ENCODE measurements at regions not wholly inside any gene's neighbourhood (a gene's known extent, or its start where the extent isn't known, plus 50 kb on each side); places are given as distances from the start of the nearest gene placed in this dataset.

DNA sequence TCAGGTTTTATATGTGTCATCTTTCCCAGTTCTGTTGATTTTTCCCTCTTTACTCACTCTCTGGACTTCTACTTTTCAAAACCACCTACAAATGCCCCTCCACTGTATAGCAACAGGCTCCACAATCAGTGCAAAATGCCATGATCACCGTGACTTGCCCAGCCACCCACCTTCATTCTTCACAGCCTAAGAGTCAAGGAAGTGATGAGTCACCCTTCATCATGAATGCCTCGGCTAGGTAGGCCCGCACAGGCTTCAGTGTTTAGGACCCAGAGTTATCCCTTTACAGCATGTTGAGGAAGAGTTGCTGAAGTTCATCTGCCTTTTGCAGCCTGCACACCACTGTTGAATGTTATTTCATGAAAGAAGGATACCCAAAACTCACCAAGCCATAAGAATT is 158.6 kb downstream of the PMP22 start:
- no peaks in the 10 kb centered on the region for H3K36me3 Mint-ChIP-seq (ENCODE audit: unreplicated experiment)
- H3K27me3 Mint-ChIP-seq (ENCODE audit: unreplicated experiment): no peaks in the 10 kb centered on the region
- no peaks in the 10 kb centered on the region for H3K9me3 Mint-ChIP-seq (ENCODE audit: unreplicated experiment)
- TF ChIP-seq, protein P1, sequence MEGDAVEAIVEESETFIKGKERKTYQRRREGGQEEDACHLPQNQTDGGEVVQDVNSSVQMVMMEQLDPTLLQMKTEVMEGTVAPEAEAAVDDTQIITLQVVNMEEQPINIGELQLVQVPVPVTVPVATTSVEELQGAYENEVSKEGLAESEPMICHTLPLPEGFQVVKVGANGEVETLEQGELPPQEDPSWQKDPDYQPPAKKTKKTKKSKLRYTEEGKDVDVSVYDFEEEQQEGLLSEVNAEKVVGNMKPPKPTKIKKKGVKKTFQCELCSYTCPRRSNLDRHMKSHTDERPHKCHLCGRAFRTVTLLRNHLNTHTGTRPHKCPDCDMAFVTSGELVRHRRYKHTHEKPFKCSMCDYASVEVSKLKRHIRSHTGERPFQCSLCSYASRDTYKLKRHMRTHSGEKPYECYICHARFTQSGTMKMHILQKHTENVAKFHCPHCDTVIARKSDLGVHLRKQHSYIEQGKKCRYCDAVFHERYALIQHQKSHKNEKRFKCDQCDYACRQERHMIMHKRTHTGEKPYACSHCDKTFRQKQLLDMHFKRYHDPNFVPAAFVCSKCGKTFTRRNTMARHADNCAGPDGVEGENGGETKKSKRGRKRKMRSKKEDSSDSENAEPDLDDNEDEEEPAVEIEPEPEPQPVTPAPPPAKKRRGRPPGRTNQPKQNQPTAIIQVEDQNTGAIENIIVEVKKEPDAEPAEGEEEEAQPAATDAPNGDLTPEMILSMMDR (IDR thresholded peaks at IDR 0.05; ENCODE audit: partially characterized antibody, unreplicated experiment): no peak
- H3K27ac Mint-ChIP-seq (ENCODE audit: unreplicated experiment): no peak overlapping the region
- no peak overlapping the region for H3K4me3 Mint-ChIP-seq (ENCODE audit: unreplicated experiment)
- no peaks in the 10 kb centered on the region for H3K4me1 Mint-ChIP-seq (ENCODE audit: low read depth, unreplicated experiment)
- no peak for DNase-seq

DNA sequence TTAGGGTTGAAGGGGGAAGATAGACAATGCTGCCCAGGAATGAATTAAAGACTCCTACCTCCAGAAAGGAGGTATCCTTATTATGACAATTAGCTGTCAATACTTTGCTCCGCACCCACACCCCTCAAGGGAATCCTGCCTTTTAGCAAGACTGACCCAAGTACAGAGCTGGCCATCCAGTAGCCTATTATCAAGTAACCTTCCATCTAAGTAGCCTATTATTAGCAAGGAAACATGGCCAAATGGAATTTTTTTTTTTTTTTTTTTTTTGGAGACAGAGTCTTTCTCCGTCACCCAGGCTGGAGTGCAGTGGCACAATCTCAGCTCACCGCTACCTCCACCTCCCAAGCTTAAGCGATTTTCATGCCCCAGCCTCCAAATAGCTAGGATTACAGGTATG is 161.3 kb downstream of the PMP22 start:
- Mint-ChIP-seq H3K27me3 (ENCODE audit: unreplicated experiment) (no peaks in the 10 kb centered on the region), H3K36me3 (ENCODE audit: unreplicated experiment) (no peaks in the 10 kb centered on the region), H3K4me1 (ENCODE audit: low read depth, unreplicated experiment) (no peaks in the 10 kb centered on the region), H3K27ac (ENCODE audit: unreplicated experiment) (no peak overlapping the region), H3K4me3 (ENCODE audit: unreplicated experiment) (no peak overlapping the region), H3K9me3 (ENCODE audit: unreplicated experiment) (no peaks in the 10 kb centered on the region)
- DNase-seq: no peak
- TF ChIP-seq, protein P1 (IDR thresholded peaks at IDR 0.05; ENCODE audit: partially characterized antibody, unreplicated experiment): no peak

GRCh38 chr17:15101175-15101574 is 164.0 kb downstream of the PMP22 start:
- Mint-ChIP-seq H3K36me3 (ENCODE audit: unreplicated experiment) (no peaks in the 10 kb centered on the region), H3K27me3 (ENCODE audit: unreplicated experiment) (no peaks in the 10 kb centered on the region), H3K9me3 (ENCODE audit: unreplicated experiment) (no peaks in the 10 kb centered on the region), H3K27ac (ENCODE audit: unreplicated experiment) (no peak overlapping the region), H3K4me1 (ENCODE audit: low read depth, unreplicated experiment) (no peaks in the 10 kb centered on the region), H3K4me3 (ENCODE audit: unreplicated experiment) (no peak overlapping the region)
- TF ChIP-seq, protein P1 (IDR thresholded peaks at IDR 0.05; ENCODE audit: partially characterized antibody, unreplicated experiment): no peak
- no peak for DNase-seq

DNA sequence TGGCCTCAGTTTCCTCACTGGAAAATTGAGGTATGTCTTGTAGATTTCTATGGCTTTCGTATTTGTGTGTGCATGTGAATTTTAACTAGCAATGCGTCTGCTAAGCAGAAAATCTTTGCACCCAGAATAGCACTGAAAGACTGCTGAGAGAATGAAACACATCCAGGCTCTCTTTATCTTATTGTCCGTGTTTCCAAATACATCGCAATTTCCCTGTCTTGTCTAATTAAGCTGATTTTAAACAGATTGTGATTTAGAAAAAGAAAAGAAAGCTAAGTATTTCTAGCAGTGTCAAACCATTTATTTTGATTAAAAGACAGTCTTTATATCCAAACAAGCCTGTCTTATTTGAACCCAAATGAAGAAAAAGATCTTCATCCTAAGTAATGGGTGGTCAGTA is 168.6 kb downstream of the PMP22 start:
- Mint-ChIP-seq H3K27me3 (ENCODE audit: unreplicated experiment) (no peaks in the 10 kb centered on the region), H3K9me3 (ENCODE audit: unreplicated experiment) (no peaks in the 10 kb centered on the region), H3K4me1 (ENCODE audit: low read depth, unreplicated experiment) (no peaks in the 10 kb centered on the region), H3K27ac (ENCODE audit: unreplicated experiment) (no peak overlapping the region), H3K36me3 (ENCODE audit: unreplicated experiment) (no peaks in the 10 kb centered on the region), H3K4me3 (ENCODE audit: unreplicated experiment) (no peak overlapping the region)
- DNase-seq: no peak
- TF ChIP-seq, protein P1 (IDR thresholded peaks at IDR 0.05; ENCODE audit: partially characterized antibody, unreplicated experiment): no peak

GRCh38 chr17:15095935-15096334 is 169.2 kb downstream of the PMP22 start:
- no peak overlapping the region for H3K4me3 Mint-ChIP-seq (ENCODE audit: unreplicated experiment)
- TF ChIP-seq, protein P1 (IDR thresholded peaks at IDR 0.05; ENCODE audit: partially characterized antibody, unreplicated experiment): no peak
- H3K9me3 Mint-ChIP-seq (ENCODE audit: unreplicated experiment): no peaks in the 10 kb centered on the region
- H3K27me3 Mint-ChIP-seq (ENCODE audit: unreplicated experiment): no peaks in the 10 kb centered on the region
- no peak overlapping the region for H3K27ac Mint-ChIP-seq (ENCODE audit: unreplicated experiment)
- no peaks in the 10 kb centered on the region for H3K4me1 Mint-ChIP-seq (ENCODE audit: low read depth, unreplicated experiment)
- no peaks in the 10 kb centered on the region for H3K36me3 Mint-ChIP-seq (ENCODE audit: unreplicated experiment)
- DNase-seq: no peak

All from glutamatergic neuron (in vitro differentiated cells).